ENCODE measurements at regions not wholly inside any gene's neighbourhood (a gene's known extent, or its start where the extent isn't known, plus 50 kb on each side); places are given as distances from the start of the nearest gene placed in this dataset.

DNA sequence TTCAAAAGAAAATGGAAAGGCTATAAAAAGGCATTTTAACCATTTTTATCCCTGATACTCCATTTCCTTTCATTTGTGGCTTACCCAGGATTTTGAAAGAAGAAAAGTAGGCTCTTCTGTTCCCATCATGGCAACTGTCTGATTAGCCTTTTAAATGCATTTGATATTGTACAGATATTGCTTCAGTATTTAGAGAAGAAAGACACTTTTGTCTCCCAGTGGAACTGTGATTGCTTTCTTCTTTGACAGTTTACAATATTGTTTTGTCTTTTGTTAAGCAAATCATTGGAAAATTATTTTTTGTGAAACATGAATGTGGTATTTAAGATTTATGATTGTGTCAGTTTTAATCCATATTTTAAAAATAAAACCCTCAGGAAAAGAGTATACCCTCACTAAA, 297.4 kb upstream of the TACR3 start:
- no peaks in the 10 kb centered on the region for H3K79me2 ChIP-seq (ENCODE audit: insufficient read depth, low read length)
- BruUV-seq (replicated peaks) = no TSS peak
- no peak overlapping the region for H3K4me2 ChIP-seq (ENCODE audit: low read length)
- H3K36me3 ChIP-seq (ENCODE audit: control insufficient read depth in 1 of 2, insufficient read depth in 2 of 2, low read length in 2 of 2) = no peaks in the 10 kb centered on the region
- no peak overlapping the region for H3K4me3 ChIP-seq (replicated peaks in 1 of 2; ENCODE audit: low read depth in 1 of 2, low read length in 2 of 2)
- no peak overlapping the region for H2AFZ ChIP-seq (ENCODE audit: low read depth, low read length, poor library complexity, severe bottlenecking)
- ATAC-seq = no peak
- H3K27ac ChIP-seq (ENCODE audit: low read depth, low read length) = no peak overlapping the region
- no peak for DNase-seq (ENCODE audit: low read depth, low spot score)
- no peak for TF ChIP-seq ELF1 (IDR thresholded peaks at IDR 0.05; ENCODE audit: borderline replicate concordance, low read depth)
- TF ChIP-seq, protein P1, sequence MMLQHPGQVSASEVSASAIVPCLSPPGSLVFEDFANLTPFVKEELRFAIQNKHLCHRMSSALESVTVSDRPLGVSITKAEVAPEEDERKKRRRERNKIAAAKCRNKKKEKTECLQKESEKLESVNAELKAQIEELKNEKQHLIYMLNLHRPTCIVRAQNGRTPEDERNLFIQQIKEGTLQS (IDR thresholded peaks at IDR 0.05) = no peak
- no peak for TF ChIP-seq FOSL1 (IDR thresholded peaks at IDR 0.05; ENCODE audit: low read depth)
- TF ChIP-seq POLR2AphosphoS5 (IDR thresholded peaks at IDR 0.05; ENCODE audit: low read depth, low read length) = no peak
- TF ChIP-seq ZFX (IDR thresholded peaks at IDR 0.05) = no peak
- TF ChIP-seq SRF (IDR thresholded peaks at IDR 0.05; ENCODE audit: low read depth) = no peak
- TF ChIP-seq, protein P2, sequence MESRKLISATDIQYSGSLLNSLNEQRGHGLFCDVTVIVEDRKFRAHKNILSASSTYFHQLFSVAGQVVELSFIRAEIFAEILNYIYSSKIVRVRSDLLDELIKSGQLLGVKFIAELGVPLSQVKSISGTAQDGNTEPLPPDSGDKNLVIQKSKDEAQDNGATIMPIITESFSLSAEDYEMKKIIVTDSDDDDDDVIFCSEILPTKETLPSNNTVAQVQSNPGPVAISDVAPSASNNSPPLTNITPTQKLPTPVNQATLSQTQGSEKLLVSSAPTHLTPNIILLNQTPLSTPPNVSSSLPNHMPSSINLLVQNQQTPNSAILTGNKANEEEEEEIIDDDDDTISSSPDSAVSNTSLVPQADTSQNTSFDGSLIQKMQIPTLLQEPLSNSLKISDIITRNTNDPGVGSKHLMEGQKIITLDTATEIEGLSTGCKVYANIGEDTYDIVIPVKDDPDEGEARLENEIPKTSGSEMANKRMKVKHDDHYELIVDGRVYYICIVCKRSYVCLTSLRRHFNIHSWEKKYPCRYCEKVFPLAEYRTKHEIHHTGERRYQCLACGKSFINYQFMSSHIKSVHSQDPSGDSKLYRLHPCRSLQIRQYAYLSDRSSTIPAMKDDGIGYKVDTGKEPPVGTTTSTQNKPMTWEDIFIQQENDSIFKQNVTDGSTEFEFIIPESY (IDR thresholded peaks at IDR 0.05; ENCODE audit: extremely low read depth, insufficient replicate concordance, low read length) = no peak
- no peak for TF ChIP-seq EZH2 (IDR thresholded peaks at IDR 0.05)
- no peak for TF ChIP-seq CEBPB (IDR thresholded peaks at IDR 0.05; ENCODE audit: low read depth)
- no peak for TF ChIP-seq SP1 (IDR thresholded peaks at IDR 0.05; ENCODE audit: low read depth)
- no peaks in the 10 kb centered on the region for H3K4me1 ChIP-seq (ENCODE audit: control insufficient read depth in 1 of 2, insufficient read depth in 2 of 2, low read length in 2 of 2)
- H3K9ac ChIP-seq (ENCODE audit: low read length) = no peak overlapping the region
- intact Hi-C loops (cut with micrococcal nuclease) = no loop called here
- H4K20me1 ChIP-seq (ENCODE audit: insufficient read depth) = no peaks in the 10 kb centered on the region
- POLR2A ChIA-PET = no interaction called here
- no peaks in the 10 kb centered on the region for H3K27me3 ChIP-seq (ENCODE audit: insufficient read depth, low read length)
- RAD21 ChIA-PET (ENCODE audit: low non-redundant PET in 1 of 2, low total read pairs in 2 of 2, uncharacterized antibody in 2 of 2, unreplicated experiment in 2 of 2) = no interaction called here
- no peaks in the 10 kb centered on the region for H3K9me2 ChIP-seq (ENCODE audit: insufficient read depth)
- no peaks in the 10 kb centered on the region for H3K9me3 ChIP-seq (ENCODE audit: control insufficient read depth in 1 of 2, insufficient read depth in 1 of 2, low read depth in 1 of 2, low read length in 2 of 2)
- CTCF ChIA-PET = no interaction called here
